SK-N-SH (cell line): ENCODE measurements at regions not wholly inside any gene's neighbourhood (a gene's known extent, or its start where the extent isn't known, plus 50 kb on each side); places are given as distances from the start of the nearest gene placed in this dataset.
A peak's percentile ranks its signal among the peaks of the same experiment; 100 is the strongest.

Source experiments
- CTCF ChIA-PET: fragments of 300-600, 350-600 bp; formaldehyde crosslinking; extraction: SDS; loops from one replicate; lab custom pipeline; 2021; lab: Yijun Ruan, JAX
- POLR2A ChIA-PET: fragments of 350-600 bp; sonication (Branson Sonifier 250); formaldehyde crosslinking; extraction: SDS; loops from one replicate; lab custom pipeline; 2020; ENCODE audit warnings: antibody characterized with exemption, inconsistent platforms; lab: Yijun Ruan, JAX
- DNase-seq: peaks from one replicate; pipeline ENCODE4 v3.0.0; 2012
- H2AFZ ChIP-seq: fragments of 200-600 bp; sonication (generic); 2 replicates; pipeline ENCODE4 v1.8.1; 2016; ENCODE audit warnings: antibody characterized with exemption, mild to moderate bottlenecking, low read depth
- H3F3A ChIP-seq: fragments of 200-600 bp; sonication (generic); replicated peaks from 2 replicates; pipeline ENCODE3; 2016; ENCODE audit warnings: antibody characterized with exemption, mild to moderate bottlenecking; ENCODE audit not compliant: insufficient read depth
- H3K27ac ChIP-seq, 2 experiments: fragments of 200-500 bp in 1 of 2; fragments of 200-600 bp in 1 of 2; sonication (Bioruptor generic) in 1 of 2; sonication (generic), shearing (Covaris generic) in 1 of 2; 2 replicates each; pipeline versions ENCODE4 v1.5.1 to v1.6.1; 2014 to 2016; ENCODE audit warnings: low read depth in 2 of 2, inconsistent platforms in 1 of 2, low read length in 1 of 2, mild to moderate bottlenecking in 1 of 2, mixed read lengths in 1 of 2
- H3K27me3 ChIP-seq: fragments of 200-600 bp; sonication (generic), shearing (Covaris generic); 2 replicates; pipeline ENCODE4 v1.6.1; 2016; ENCODE audit warnings: mixed run types; ENCODE audit not compliant: insufficient read depth
- H3K36me3 ChIP-seq, 2 experiments: fragments of 200-500 bp in 1 of 2; fragments of 200-600 bp in 1 of 2; sonication (Bioruptor generic) in 1 of 2; sonication (generic) in 1 of 2; replicated peaks in 1 of 2; 2 replicates each; pipeline versions ENCODE3 to v1.5.1; 2014 to 2016; ENCODE audit warnings: low read length in 1 of 2, mild to moderate bottlenecking in 1 of 2; ENCODE audit not compliant: insufficient read depth in 2 of 2, control insufficient read depth in 1 of 2
- H3K4me1 ChIP-seq, 2 experiments: fragments of 200-500 bp in 1 of 2; fragments of 200-600 bp in 1 of 2; sonication (Bioruptor generic) in 1 of 2; sonication (generic), shearing (Covaris generic) in 1 of 2; 2 replicates each; pipeline versions ENCODE4 v1.5.1 to v1.6.1; 2014 to 2016; ENCODE audit warnings: low read depth in 1 of 2, low read length in 1 of 2, mixed run types in 1 of 2; ENCODE audit not compliant: insufficient read depth in 2 of 2, control insufficient read depth in 1 of 2
- H3K4me2 ChIP-seq: fragments of 200-600 bp; sonication (generic), shearing (Covaris generic); 2 replicates; pipeline ENCODE4 v1.6.1; 2017; ENCODE audit warnings: mixed run types
- H3K4me3 ChIP-seq, 2 experiments: fragments of 200-500 bp in 1 of 2; fragments of 200-600 bp in 1 of 2; sonication (Bioruptor generic) in 1 of 2; sonication (generic), shearing (Covaris generic) in 1 of 2; 2 replicates each; pipeline versions ENCODE4 v1.5.1 to v1.8.1; 2014 to 2016; ENCODE audit warnings: low read depth in 2 of 2, inconsistent platforms in 1 of 2, low read length in 1 of 2, mild to moderate bottlenecking in 1 of 2, mixed read lengths in 1 of 2, moderate library complexity in 1 of 2
- H3K79me2 ChIP-seq: fragments of 200-600 bp; sonication (generic); 2 replicates; pipeline ENCODE4 v1.8.1; 2017; ENCODE audit warnings: mild to moderate bottlenecking; ENCODE audit not compliant: insufficient read depth
- H3K9ac ChIP-seq: fragments of 200-600 bp; sonication (generic); 2 replicates; pipeline ENCODE4 v1.6.1; 2017; ENCODE audit warnings: mixed run types
- H3K9me2 ChIP-seq: fragments of 200-600 bp; sonication (generic); 2 replicates; pipeline ENCODE4 v1.6.1; 2017; ENCODE audit warnings: mixed run types
- H3K9me3 ChIP-seq: fragments of 200-600 bp; sonication (generic); 2 replicates; pipeline ENCODE4 v1.6.1; 2017; ENCODE audit warnings: mixed run types, mild to moderate bottlenecking, moderate library complexity
- H4K20me1 ChIP-seq: fragments of 200-600 bp; sonication (generic); 2 replicates; pipeline ENCODE4 v1.6.1; 2017; ENCODE audit warnings: mild to moderate bottlenecking, mixed run types; ENCODE audit not compliant: insufficient read depth
- CHD2 ChIP-seq: fragments of 150-350 bp; IDR thresholded peaks from 2 replicates; pipeline ENCODE4 v1.6.1; 2018; ENCODE audit warnings: low read length; ENCODE audit not compliant: partially characterized antibody
- ELF1 ChIP-seq: IDR thresholded peaks from 2 replicates; pipeline ENCODE4 v1.4.0; 2012
- EP300 ChIP-seq, 2 experiments: IDR thresholded peaks; 2 replicates each; pipeline versions ENCODE4 v1.4.0 to v1.6.1; 2012; ENCODE audit warnings: borderline replicate concordance in 1 of 2, low read depth in 1 of 2, low read length in 1 of 2
- FOXJ3 ChIP-seq: sonication (generic); formaldehyde crosslinking; IDR thresholded peaks from 2 replicates; pipeline ENCODE4 v1.5.1; 2020; ENCODE audit warnings: mild to moderate bottlenecking, missing genetic modification reagents
- FOXM1 ChIP-seq: IDR thresholded peaks from 2 replicates; pipeline ENCODE4 v1.4.0; 2012; ENCODE audit warnings: low read depth, mild to moderate bottlenecking
- GABPA ChIP-seq: IDR thresholded peaks from 2 replicates; pipeline ENCODE4 v1.4.0; 2012; ENCODE audit warnings: low read depth, mild to moderate bottlenecking
- GATA2 ChIP-seq: sonication (generic); formaldehyde crosslinking; IDR thresholded peaks from 2 replicates; pipeline ENCODE4 v1.5.0; 2020; ENCODE audit warnings: mild to moderate bottlenecking, missing genetic modification reagents
- JUND ChIP-seq: IDR thresholded peaks from 2 replicates; pipeline ENCODE4 v1.4.0; 2012
- MEF2A ChIP-seq: IDR thresholded peaks from 2 replicates; pipeline ENCODE4 v1.4.0; 2012; ENCODE audit warnings: low read depth, borderline replicate concordance
- MXI1 ChIP-seq: IDR thresholded peaks from 2 replicates; pipeline ENCODE4 v1.6.1; 2012; ENCODE audit warnings: mild to moderate bottlenecking, low read depth, low read length, improper control_type of control experiment
- NFIC ChIP-seq: IDR thresholded peaks from 2 replicates; pipeline ENCODE4 v1.4.0; 2012; ENCODE audit warnings: borderline replicate concordance
- NRF1 ChIP-seq: IDR thresholded peaks from 2 replicates; pipeline ENCODE4 v1.6.1; 2012; ENCODE audit warnings: low read depth, mild to moderate bottlenecking, low read length
- POLR2AphosphoS5 ChIP-seq: IDR thresholded peaks from 2 replicates; pipeline ENCODE4 v1.6.1; 2012; ENCODE audit warnings: low read depth, low read length
- RAD21 ChIP-seq: IDR thresholded peaks from 2 replicates; pipeline ENCODE4 v1.6.1; 2012; ENCODE audit warnings: mild to moderate bottlenecking, low read length
- RFX5 ChIP-seq: IDR thresholded peaks from 2 replicates; pipeline ENCODE4 v1.6.1; 2012; ENCODE audit warnings: mild to moderate bottlenecking, improper control_type of control experiment, low read length
- RXRA ChIP-seq: IDR thresholded peaks from 2 replicates; pipeline ENCODE4 v1.4.0; 2012; ENCODE audit warnings: low read depth, mild to moderate bottlenecking, borderline replicate concordance
- SIN3A ChIP-seq: IDR thresholded peaks from 2 replicates; pipeline ENCODE4 v1.6.1; 2012; ENCODE audit warnings: low read depth, mild to moderate bottlenecking, low read length, moderate library complexity, borderline replicate concordance
- SMC3 ChIP-seq: IDR thresholded peaks from 2 replicates; pipeline ENCODE4 v1.6.1; 2012; ENCODE audit warnings: low read depth, low read length, improper control_type of control experiment
- TEAD4 ChIP-seq: IDR thresholded peaks from 2 replicates; pipeline ENCODE4 v1.4.0; 2012; ENCODE audit warnings: mild to moderate bottlenecking, borderline replicate concordance; ENCODE audit not compliant: insufficient read depth
- WGBS: methylation state at CpG from one replicate; pipeline ENCODE4 v1.1.6; 2017; ENCODE audit warnings: low lambda C conversion rate; 5-methylcytosine and 5-hydroxymethylcytosine counted together
- TF ChIP-seq, protein P1 (sequence below): fragments of 200-600 bp; sonication (generic); IDR thresholded peaks from 2 replicates; pipeline ENCODE4 v1.6.1; 2017; ENCODE audit warnings: antibody characterized with exemption, mild to moderate bottlenecking, moderate library complexity
- TF ChIP-seq, protein P2 (sequence below): IDR thresholded peaks from 2 replicates; pipeline ENCODE4 v1.4.0; 2012; ENCODE audit warnings: low read depth
- TF ChIP-seq, protein P3 (sequence below): fragments of 150-350 bp; IDR thresholded peaks from 2 replicates; pipeline ENCODE4 v1.6.1; 2017; ENCODE audit warnings: antibody characterized with exemption, low read length, low read depth, borderline replicate concordance
- TF ChIP-seq, protein P4 (sequence below): fragments of 150-350 bp; IDR thresholded peaks from 2 replicates; pipeline ENCODE4 v1.6.1; 2016; ENCODE audit warnings: mild to moderate bottlenecking, low read depth, low read length
- TF ChIP-seq, protein P5 (sequence below): IDR thresholded peaks from 2 replicates; pipeline ENCODE4; 2012
- TF ChIP-seq, protein P6 (sequence below): IDR thresholded peaks from 2 replicates; pipeline ENCODE4 v1.4.0; 2012; ENCODE audit warnings: low read depth, borderline replicate concordance
- TF ChIP-seq, protein P7 (sequence below): IDR thresholded peaks from 2 replicates; pipeline ENCODE4 v1.4.0; 2012; ENCODE audit warnings: low read depth, borderline replicate concordance

DNA sequence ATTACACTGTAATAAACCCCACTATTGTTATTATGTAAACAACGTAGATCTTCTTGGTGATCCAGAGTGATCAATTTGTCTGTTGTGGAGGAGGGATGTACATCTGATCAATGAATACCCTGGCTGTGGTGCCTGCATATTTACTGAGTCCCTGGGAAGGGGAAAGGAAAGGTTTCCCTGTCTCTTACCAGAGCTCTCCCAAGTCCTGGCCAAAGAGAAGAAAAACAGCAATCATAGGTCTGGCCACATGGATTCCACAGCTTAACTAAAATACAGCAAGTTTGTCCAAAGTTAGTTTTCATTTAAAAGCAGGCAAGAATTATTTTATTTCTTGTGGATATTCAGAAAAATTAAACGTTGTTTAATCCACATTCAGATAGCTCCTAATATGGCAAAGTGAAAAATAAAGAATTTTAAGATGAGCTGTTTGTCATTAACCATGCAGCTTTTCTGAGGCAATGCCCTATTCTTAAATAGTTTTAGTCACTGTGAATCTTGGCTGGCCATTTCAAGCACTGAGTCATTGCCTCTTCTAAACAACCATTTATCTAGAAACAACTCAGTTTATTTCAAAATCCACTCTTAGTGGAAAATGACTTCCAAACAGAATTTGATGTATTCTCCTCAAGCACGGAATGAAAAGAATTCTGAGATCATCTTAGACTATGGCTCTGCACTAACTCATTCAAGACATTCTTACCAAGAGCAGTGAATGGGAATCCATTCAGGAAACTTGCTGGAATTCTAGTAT is 1004.4 kb upstream of the CDH2 start:
- 18% methylated on average over 3 of the region's 3 CpGs for WGBS
- ChIA-PET POLR2A (no interaction called here), CTCF (no interaction called here)
- Histone ChIP-seq H3K36me3 (no peaks in the 10 kb centered on the region), H3K27ac (peak overlapping the region; percentile 84 to 92), H3K9me3 (no peaks in the 10 kb centered on the region), H3F3A (peaks cover 24% of the 10 kb centered on the region), H3K9me2 (no peaks in the 10 kb centered on the region), H3K4me3 (peak overlapping the region in 1 of 2 experiments; percentile 18; a peak in 1 of 4 replicates), H3K4me2 (peak overlapping the region; percentile 58), H3K4me1 (peaks cover 0 to 8% of the 10 kb centered on the region in 2 experiments; a peak in 3 of 4 replicates), H3K27me3 (no peaks in the 10 kb centered on the region), H3K79me2 (no peaks in the 10 kb centered on the region), H2AFZ (peak overlapping the region; percentile 45), H3K9ac (peak overlapping the region; percentile 51), H4K20me1 (no peaks in the 10 kb centered on the region)
- DNase-seq: no peak
- TF ChIP-seq, protein P1, sequence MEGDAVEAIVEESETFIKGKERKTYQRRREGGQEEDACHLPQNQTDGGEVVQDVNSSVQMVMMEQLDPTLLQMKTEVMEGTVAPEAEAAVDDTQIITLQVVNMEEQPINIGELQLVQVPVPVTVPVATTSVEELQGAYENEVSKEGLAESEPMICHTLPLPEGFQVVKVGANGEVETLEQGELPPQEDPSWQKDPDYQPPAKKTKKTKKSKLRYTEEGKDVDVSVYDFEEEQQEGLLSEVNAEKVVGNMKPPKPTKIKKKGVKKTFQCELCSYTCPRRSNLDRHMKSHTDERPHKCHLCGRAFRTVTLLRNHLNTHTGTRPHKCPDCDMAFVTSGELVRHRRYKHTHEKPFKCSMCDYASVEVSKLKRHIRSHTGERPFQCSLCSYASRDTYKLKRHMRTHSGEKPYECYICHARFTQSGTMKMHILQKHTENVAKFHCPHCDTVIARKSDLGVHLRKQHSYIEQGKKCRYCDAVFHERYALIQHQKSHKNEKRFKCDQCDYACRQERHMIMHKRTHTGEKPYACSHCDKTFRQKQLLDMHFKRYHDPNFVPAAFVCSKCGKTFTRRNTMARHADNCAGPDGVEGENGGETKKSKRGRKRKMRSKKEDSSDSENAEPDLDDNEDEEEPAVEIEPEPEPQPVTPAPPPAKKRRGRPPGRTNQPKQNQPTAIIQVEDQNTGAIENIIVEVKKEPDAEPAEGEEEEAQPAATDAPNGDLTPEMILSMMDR: no peak
- TF ChIP-seq RXRA (peak; percentile 52; the same call in 1 of the 2 replicates), ELF1 (no peak), GATA2 (CRISPR knock-in tag) (no peak), SMC3 (no peak), POLR2AphosphoS5 (peak; percentile 67; the same call in 1 of the 2 replicates), SIN3A (no peak), TEAD4 (peak; percentile 86), GABPA (0 out of 2 replicates have a peak, but pooled peaks have one; percentile 16), MXI1 (no peak), MEF2A (peak; percentile 81; the same call in 1 of the 2 replicates), EP300 (IDR thresholded peaks at IDR 0.05; ENCODE audit: borderline replicate concordance in 1 of 2, low read depth in 1 of 2, low read length in 1 of 2) (peak in 1 of 2 experiments; percentile 95; a peak in 2 of 4 replicates), JUND (peak; percentile 79), FOXM1 (peak; percentile 86), RFX5 (no peak), RAD21 (no peak), CHD2 (no peak), NRF1 (no peak), NFIC (peak; percentile 84), FOXJ3 (CRISPR knock-in tag) (no peak)
- TF ChIP-seq, protein P2, sequence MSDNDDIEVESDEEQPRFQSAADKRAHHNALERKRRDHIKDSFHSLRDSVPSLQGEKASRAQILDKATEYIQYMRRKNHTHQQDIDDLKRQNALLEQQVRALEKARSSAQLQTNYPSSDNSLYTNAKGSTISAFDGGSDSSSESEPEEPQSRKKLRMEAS: 0 out of 2 replicates have a peak, but pooled peaks have one; percentile 19
- TF ChIP-seq, protein P3, sequence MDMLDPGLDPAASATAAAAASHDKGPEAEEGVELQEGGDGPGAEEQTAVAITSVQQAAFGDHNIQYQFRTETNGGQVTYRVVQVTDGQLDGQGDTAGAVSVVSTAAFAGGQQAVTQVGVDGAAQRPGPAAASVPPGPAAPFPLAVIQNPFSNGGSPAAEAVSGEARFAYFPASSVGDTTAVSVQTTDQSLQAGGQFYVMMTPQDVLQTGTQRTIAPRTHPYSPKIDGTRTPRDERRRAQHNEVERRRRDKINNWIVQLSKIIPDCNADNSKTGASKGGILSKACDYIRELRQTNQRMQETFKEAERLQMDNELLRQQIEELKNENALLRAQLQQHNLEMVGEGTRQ: no peak
- TF ChIP-seq, protein P4, sequence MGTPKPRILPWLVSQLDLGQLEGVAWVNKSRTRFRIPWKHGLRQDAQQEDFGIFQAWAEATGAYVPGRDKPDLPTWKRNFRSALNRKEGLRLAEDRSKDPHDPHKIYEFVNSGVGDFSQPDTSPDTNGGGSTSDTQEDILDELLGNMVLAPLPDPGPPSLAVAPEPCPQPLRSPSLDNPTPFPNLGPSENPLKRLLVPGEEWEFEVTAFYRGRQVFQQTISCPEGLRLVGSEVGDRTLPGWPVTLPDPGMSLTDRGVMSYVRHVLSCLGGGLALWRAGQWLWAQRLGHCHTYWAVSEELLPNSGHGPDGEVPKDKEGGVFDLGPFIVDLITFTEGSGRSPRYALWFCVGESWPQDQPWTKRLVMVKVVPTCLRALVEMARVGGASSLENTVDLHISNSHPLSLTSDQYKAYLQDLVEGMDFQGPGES: no peak
- TF ChIP-seq, protein P5, sequence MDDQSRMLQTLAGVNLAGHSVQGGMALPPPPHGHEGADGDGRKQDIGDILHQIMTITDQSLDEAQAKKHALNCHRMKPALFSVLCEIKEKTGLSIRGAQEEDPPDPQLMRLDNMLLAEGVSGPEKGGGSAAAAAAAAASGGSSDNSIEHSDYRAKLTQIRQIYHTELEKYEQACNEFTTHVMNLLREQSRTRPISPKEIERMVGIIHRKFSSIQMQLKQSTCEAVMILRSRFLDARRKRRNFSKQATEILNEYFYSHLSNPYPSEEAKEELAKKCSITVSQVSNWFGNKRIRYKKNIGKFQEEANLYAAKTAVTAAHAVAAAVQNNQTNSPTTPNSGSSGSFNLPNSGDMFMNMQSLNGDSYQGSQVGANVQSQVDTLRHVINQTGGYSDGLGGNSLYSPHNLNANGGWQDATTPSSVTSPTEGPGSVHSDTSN: peak; percentile 93
- TF ChIP-seq, protein P6, sequence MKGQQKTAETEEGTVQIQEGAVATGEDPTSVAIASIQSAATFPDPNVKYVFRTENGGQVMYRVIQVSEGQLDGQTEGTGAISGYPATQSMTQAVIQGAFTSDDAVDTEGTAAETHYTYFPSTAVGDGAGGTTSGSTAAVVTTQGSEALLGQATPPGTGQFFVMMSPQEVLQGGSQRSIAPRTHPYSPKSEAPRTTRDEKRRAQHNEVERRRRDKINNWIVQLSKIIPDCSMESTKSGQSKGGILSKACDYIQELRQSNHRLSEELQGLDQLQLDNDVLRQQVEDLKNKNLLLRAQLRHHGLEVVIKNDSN: no peak; the same call in 1 of the 2 replicates
- TF ChIP-seq, protein P7, sequence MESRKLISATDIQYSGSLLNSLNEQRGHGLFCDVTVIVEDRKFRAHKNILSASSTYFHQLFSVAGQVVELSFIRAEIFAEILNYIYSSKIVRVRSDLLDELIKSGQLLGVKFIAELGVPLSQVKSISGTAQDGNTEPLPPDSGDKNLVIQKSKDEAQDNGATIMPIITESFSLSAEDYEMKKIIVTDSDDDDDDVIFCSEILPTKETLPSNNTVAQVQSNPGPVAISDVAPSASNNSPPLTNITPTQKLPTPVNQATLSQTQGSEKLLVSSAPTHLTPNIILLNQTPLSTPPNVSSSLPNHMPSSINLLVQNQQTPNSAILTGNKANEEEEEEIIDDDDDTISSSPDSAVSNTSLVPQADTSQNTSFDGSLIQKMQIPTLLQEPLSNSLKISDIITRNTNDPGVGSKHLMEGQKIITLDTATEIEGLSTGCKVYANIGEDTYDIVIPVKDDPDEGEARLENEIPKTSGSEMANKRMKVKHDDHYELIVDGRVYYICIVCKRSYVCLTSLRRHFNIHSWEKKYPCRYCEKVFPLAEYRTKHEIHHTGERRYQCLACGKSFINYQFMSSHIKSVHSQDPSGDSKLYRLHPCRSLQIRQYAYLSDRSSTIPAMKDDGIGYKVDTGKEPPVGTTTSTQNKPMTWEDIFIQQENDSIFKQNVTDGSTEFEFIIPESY: peak; percentile 47; the same call in 1 of the 2 replicates
